Neural crest cell (in vitro differentiated cells): ENCODE measurements at regions not wholly inside any gene's neighbourhood (a gene's known extent, or its start where the extent isn't known, plus 50 kb on each side); places are given as distances from the start of the nearest gene placed in this dataset.

Experiments used
- DNase-seq: peaks from one replicate; pipeline ENCODE4 v3.0.0; 2021; ENCODE audit warnings: low read depth, mixed read lengths, low spot score
- H3K27ac Mint-ChIP-seq: one replicate; pipeline ENCODE4 v1.8.0; 2021; ENCODE audit warnings: mild to moderate bottlenecking, mixed read lengths; ENCODE audit not compliant: unreplicated experiment
- H3K27me3 Mint-ChIP-seq: 2 replicates; pipeline ENCODE4 v1.8.0; 2021; ENCODE audit warnings: low read depth, mild to moderate bottlenecking, mixed read lengths
- H3K36me3 Mint-ChIP-seq: 2 replicates; pipeline ENCODE4 v1.8.0; 2021; ENCODE audit warnings: low read depth, mild to moderate bottlenecking, mixed read lengths
- H3K4me1 Mint-ChIP-seq: 2 replicates; pipeline ENCODE4 v1.8.0; 2021; ENCODE audit warnings: mixed read lengths
- H3K4me3 Mint-ChIP-seq: one replicate; pipeline ENCODE4 v1.8.0; 2021; ENCODE audit warnings: mild to moderate bottlenecking, mixed read lengths
- H3K9me3 Mint-ChIP-seq: 2 replicates; pipeline ENCODE4 v1.8.0; 2021; ENCODE audit warnings: mixed read lengths
- TF ChIP-seq, protein P1 (sequence below): fragments of 200-600 bp; sonication (generic); conservative IDR thresholded peaks from 2 replicates; pipeline ENCODE4 v1.5.0; 2021; ENCODE audit warnings: antibody characterized with exemption, mild to moderate bottlenecking

DNA sequence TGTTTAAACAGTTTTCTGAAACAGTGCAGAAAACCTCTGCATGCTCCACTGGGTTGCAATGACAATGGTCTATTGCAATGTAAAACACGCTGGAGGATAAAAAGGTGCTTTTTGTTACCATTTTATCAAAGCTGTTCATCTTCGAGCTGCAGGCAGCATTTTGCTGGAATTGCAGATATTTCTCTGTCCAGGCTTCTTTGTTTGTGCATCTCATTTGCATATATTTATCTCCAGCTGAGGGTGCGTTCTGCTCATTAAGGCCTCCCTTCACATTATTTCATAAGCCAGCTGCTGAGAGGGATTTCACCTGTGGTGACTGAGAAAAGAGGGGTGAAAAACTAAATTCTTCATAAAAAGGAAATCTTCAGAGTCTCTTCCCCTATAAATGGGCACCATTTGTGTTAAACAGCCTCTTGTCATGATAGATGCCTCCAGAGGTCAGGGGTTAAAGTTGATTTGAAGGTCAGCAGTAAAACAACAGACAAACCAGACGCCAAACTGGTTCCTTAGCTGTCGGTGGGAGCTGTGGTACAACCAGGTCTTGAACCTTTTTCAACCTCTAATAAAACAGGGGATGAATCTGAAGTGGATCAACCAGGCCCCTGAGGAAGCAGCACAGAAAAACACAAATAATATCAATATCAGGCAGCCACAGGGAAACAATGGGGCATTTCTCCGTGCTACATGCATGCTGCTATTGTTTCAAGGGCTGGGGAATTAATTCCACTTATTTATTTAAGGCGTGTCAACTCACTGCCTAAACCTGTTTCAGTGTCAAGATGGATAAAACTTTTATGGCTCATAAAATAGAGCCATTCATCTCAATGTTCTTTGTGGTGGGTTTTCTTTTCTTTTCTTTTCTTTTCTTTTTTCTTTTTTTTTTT lies 265.1 kb downstream of the MEIS1 start:
- peak overlapping the region; percentile 81 for H3K27ac Mint-ChIP-seq

DNA sequence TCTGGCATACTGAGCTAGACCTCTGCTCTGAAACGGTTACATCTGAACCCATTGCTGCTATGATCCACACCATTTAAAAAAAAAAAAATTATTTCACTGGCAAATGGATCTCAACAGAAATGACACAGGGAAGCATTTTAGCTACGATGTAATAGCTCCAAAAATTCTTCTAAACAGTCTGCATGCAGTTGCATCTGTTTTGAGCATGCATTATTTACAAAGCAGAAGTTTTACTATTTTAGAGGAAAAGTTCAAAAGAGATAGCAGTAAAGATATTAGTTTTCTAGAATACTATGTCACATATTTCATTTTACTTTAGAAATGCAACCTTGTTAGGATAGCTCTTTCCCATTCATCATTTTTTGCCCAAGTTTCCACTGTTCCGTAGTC lies 265.7 kb downstream of the MEIS1 start:
- no peak for DNase-seq
- H3K27me3 Mint-ChIP-seq = no peaks in the 10 kb centered on the region
- TF ChIP-seq, protein P1, sequence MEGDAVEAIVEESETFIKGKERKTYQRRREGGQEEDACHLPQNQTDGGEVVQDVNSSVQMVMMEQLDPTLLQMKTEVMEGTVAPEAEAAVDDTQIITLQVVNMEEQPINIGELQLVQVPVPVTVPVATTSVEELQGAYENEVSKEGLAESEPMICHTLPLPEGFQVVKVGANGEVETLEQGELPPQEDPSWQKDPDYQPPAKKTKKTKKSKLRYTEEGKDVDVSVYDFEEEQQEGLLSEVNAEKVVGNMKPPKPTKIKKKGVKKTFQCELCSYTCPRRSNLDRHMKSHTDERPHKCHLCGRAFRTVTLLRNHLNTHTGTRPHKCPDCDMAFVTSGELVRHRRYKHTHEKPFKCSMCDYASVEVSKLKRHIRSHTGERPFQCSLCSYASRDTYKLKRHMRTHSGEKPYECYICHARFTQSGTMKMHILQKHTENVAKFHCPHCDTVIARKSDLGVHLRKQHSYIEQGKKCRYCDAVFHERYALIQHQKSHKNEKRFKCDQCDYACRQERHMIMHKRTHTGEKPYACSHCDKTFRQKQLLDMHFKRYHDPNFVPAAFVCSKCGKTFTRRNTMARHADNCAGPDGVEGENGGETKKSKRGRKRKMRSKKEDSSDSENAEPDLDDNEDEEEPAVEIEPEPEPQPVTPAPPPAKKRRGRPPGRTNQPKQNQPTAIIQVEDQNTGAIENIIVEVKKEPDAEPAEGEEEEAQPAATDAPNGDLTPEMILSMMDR = no peak
- no peak overlapping the region for H3K4me3 Mint-ChIP-seq
- no peaks in the 10 kb centered on the region for H3K9me3 Mint-ChIP-seq
- H3K27ac Mint-ChIP-seq = no peak overlapping the region
- H3K4me1 Mint-ChIP-seq = peaks cover 59% of the 10 kb centered on the region
- H3K36me3 Mint-ChIP-seq = no peaks in the 10 kb centered on the region

More for the DNA sequence above, 265.1 kb downstream of the MEIS1 start:
- Mint-ChIP-seq H3K4me1 (peaks cover 66% of the 10 kb centered on the region), H3K9me3 (no peaks in the 10 kb centered on the region), H3K4me3 (peak overlapping the region; percentile 61), H3K27me3 (peaks cover 2% of the 10 kb centered on the region), H3K36me3 (no peaks in the 10 kb centered on the region)
- peak; percentile 5 for DNase-seq
- TF ChIP-seq, protein P1 = no peak

DNA sequence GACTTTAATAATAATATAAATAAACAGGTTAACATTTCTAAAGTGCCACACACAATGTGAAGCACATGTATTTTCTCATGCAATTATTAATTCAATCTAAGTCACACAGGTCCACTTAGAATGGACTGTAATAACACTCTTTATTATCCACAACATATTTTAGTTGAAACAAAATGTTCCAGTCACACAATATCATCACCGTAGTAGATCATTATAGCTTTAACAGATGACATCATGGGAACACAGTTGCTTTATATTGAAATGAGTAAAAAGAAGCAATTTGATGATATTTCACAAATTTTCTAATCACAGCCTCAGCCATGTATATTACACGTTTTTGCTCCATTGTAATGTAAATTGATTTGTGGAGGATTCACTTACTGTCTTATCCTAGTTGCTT lies 266.3 kb downstream of the MEIS1 start:
- Mint-ChIP-seq H3K36me3 (no peaks in the 10 kb centered on the region), H3K4me1 (peaks cover 55% of the 10 kb centered on the region), H3K9me3 (no peaks in the 10 kb centered on the region)

DNA sequence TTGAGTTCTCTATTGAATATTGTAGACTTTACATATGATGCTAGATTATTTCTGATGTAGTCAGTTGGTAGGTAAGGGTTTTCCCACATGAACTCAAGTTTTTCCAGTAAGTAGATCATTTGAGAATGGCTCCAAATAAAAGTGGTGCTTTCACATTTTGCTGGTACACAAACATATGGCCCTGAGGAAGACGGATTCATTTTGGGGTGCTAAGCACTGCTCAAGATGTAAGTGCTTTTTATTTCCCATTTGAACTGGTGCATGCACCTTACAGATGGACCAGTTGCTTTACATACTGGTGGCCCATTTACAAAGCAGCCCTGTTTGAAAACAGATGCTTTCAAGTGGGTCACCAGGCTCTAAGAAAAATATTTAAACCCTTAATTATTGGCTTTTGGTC lies 266.7 kb downstream of the MEIS1 start:
- no peaks in the 10 kb centered on the region for H3K27me3 Mint-ChIP-seq
- H3K9me3 Mint-ChIP-seq = no peaks in the 10 kb centered on the region
- TF ChIP-seq, protein P1 = no peak
- H3K4me3 Mint-ChIP-seq = no peak overlapping the region
- peaks cover 51% of the 10 kb centered on the region for H3K4me1 Mint-ChIP-seq
- DNase-seq = no peak
- no peak overlapping the region for H3K27ac Mint-ChIP-seq
- no peaks in the 10 kb centered on the region for H3K36me3 Mint-ChIP-seq

More for the DNA sequence above, 266.3 kb downstream of the MEIS1 start:
- no peak for DNase-seq
- Mint-ChIP-seq H3K27me3 (no peaks in the 10 kb centered on the region), H3K27ac (no peak overlapping the region), H3K4me3 (no peak overlapping the region)
- TF ChIP-seq, protein P1 = no peak

DNA sequence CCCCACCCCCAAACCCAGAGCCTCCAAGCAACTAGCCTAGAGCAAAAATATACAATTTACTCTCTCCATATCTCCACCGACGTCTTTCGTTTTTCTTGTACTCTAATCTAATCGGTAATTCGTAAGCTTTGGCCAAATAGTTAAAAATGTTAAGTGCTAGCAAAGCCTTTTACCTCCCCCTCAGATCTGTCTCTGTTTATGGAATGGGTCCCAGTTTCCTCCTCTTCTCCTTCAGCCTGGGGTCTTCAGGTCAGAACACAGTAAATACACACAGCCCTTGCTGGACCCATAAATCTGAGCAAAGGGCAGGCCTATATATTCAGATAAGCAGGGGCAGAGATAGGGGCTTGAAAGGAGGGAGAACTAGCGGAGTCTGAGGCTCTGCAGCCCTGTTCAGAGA lies 267.4 kb downstream of the MEIS1 start:
- no peaks in the 10 kb centered on the region for H3K27me3 Mint-ChIP-seq

More for the DNA sequence above, 267.4 kb downstream of the MEIS1 start:
- H3K9me3 Mint-ChIP-seq = no peaks in the 10 kb centered on the region
- H3K4me1 Mint-ChIP-seq = peaks cover 45% of the 10 kb centered on the region
- DNase-seq = no peak
- no peak overlapping the region for H3K27ac Mint-ChIP-seq
- TF ChIP-seq, protein P1 = no peak
- no peak overlapping the region for H3K4me3 Mint-ChIP-seq
- H3K36me3 Mint-ChIP-seq = no peaks in the 10 kb centered on the region
